ENCODE measurements at regions not wholly inside any gene's neighbourhood (a gene's known extent, or its start where the extent isn't known, plus 50 kb on each side); places are given as distances from the start of the nearest gene placed in this dataset.

- TF ChIP-seq EZH2 (IDR thresholded peaks at IDR 0.05; ENCODE audit: borderline replicate concordance, insufficient read depth, low read depth, low read length, poor library complexity, severe bottlenecking): no peak
- no peak for TF ChIP-seq CTCF (IDR thresholded peaks at IDR 0.05)
Observed at GRCh38 chr4:11801466-11802446, 373.1 kb upstream of the HS3ST1 start.

Measured in B cell (primary cell).